ENCODE measurements at regions not wholly inside any gene's neighbourhood (a gene's known extent, or its start where the extent isn't known, plus 50 kb on each side); places are given as distances from the start of the nearest gene placed in this dataset.

DNA sequence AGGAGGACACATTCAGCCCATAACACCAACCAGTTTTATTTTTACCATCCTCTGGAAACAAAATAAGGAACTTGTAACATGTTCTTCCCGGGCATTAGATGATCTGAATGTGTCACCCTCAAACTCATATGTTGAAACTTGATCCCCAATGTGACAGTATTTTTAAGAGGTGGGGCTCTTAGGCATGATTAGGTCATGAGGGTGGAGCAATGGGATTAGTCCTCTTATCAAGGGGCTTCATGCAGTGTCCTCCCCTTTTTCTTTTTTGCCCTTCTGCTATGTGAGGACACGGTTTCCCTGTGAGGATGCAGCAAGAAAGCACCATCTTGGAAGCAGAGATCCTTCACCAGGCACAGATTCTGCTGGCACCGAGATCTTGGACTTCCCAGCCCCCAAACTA, 401.5 kb upstream of the TRIB2 start:
- TF ChIP-seq CTCF (IDR thresholded peaks at IDR 0.05; ENCODE audit: unreplicated experiment), result no peak
- Mint-ChIP-seq H3K4me1 (ENCODE audit: low read depth) (no peaks in the 10 kb centered on the region), H3K27ac (no peak overlapping the region)

GRCh38 chr2:12316476-12316875, 400.3 kb upstream of the TRIB2 start:
- no peaks in the 10 kb centered on the region for H3K36me3 Mint-ChIP-seq (ENCODE audit: insufficient read depth)
- H3K4me3 Mint-ChIP-seq (ENCODE audit: low read depth), result no peak overlapping the region
- TF ChIP-seq CTCF (IDR thresholded peaks at IDR 0.05; ENCODE audit: unreplicated experiment), result no peak
- no peaks in the 10 kb centered on the region for H3K9me3 Mint-ChIP-seq (ENCODE audit: low read depth)
- peaks cover 4% of the 10 kb centered on the region for H3K27me3 Mint-ChIP-seq
- no peak overlapping the region for H3K27ac Mint-ChIP-seq
- DNase-seq (ENCODE audit: low spot score, unreplicated experiment), result no peak
- no peaks in the 10 kb centered on the region for H3K4me1 Mint-ChIP-seq (ENCODE audit: low read depth)

More for the DNA sequence above, 401.5 kb upstream of the TRIB2 start:
- Mint-ChIP-seq H3K4me3 (ENCODE audit: low read depth) (no peak overlapping the region), H3K27me3 (peaks cover 4% of the 10 kb centered on the region), H3K9me3 (ENCODE audit: low read depth) (no peaks in the 10 kb centered on the region), H3K36me3 (ENCODE audit: insufficient read depth) (no peaks in the 10 kb centered on the region)
- DNase-seq (ENCODE audit: low spot score, unreplicated experiment), result no peak

GRCh38 chr2:12317286-12317685, 399.4 kb upstream of the TRIB2 start:
- Mint-ChIP-seq H3K36me3 (ENCODE audit: insufficient read depth) (no peaks in the 10 kb centered on the region), H3K27ac (no peak overlapping the region), H3K27me3 (peaks cover 4% of the 10 kb centered on the region), H3K4me1 (ENCODE audit: low read depth) (no peaks in the 10 kb centered on the region), H3K4me3 (ENCODE audit: low read depth) (no peak overlapping the region), H3K9me3 (ENCODE audit: low read depth) (no peaks in the 10 kb centered on the region)
- DNase-seq (ENCODE audit: low spot score, unreplicated experiment), result no peak
- no peak for TF ChIP-seq CTCF (IDR thresholded peaks at IDR 0.05; ENCODE audit: unreplicated experiment)

- H3K9me3 Mint-ChIP-seq (ENCODE audit: low read depth), result no peaks in the 10 kb centered on the region
- no peak for TF ChIP-seq CTCF (IDR thresholded peaks at IDR 0.05; ENCODE audit: unreplicated experiment)
- H3K27ac Mint-ChIP-seq, result no peak overlapping the region
- H3K36me3 Mint-ChIP-seq (ENCODE audit: insufficient read depth), result no peaks in the 10 kb centered on the region
- no peak overlapping the region for H3K4me3 Mint-ChIP-seq (ENCODE audit: low read depth)
- no peak for DNase-seq (ENCODE audit: low spot score, unreplicated experiment)
- H3K4me1 Mint-ChIP-seq (ENCODE audit: low read depth), result no peaks in the 10 kb centered on the region
- H3K27me3 Mint-ChIP-seq, result peaks cover 4% of the 10 kb centered on the region
Observed at GRCh38 chr2:12317814-12318426, 398.8 kb upstream of the TRIB2 start.

DNA sequence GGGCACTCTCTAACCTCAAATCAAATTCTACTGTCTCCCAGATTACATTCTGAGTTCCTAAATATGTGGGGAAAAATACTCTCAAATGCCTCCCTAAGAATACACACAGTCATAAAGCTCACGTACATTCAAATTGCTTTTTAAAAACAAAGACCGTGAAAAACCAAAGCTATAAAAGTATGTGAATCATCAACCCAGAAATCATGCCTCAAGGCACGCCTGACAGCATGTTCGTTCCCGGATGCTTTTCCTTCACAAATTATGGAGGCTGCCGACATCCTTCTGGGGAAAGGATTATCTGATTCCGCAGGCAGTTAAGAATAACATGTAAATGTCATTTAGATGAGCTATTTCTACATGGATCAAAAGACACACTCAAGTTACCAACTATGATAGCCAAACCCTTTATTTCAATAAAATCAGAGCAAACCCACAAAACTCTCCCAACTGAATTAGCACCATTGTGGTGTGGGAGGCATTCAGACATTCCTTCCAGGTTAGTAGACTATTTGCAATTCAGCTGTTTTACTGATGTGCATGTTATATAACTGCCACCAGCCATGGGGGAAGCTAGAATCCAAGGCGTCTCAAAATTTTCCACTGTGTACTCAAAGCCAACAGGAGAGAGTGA, 398.2 kb upstream of the TRIB2 start:
- Mint-ChIP-seq H3K27me3 (peaks cover 4% of the 10 kb centered on the region), H3K4me3 (ENCODE audit: low read depth) (no peak overlapping the region), H3K27ac (no peak overlapping the region), H3K9me3 (ENCODE audit: low read depth) (no peaks in the 10 kb centered on the region), H3K4me1 (ENCODE audit: low read depth) (no peaks in the 10 kb centered on the region), H3K36me3 (ENCODE audit: insufficient read depth) (no peaks in the 10 kb centered on the region)
- DNase-seq (ENCODE audit: low spot score, unreplicated experiment), result no peak
- no peak for TF ChIP-seq CTCF (IDR thresholded peaks at IDR 0.05; ENCODE audit: unreplicated experiment)

All from progenitor cell of endocrine pancreas (in vitro differentiated cells).